ENCODE measurements at regions not wholly inside any gene's neighbourhood (a gene's known extent, or its start where the extent isn't known, plus 50 kb on each side); places are given as distances from the start of the nearest gene placed in this dataset.

- TF ChIP-seq, protein P1, sequence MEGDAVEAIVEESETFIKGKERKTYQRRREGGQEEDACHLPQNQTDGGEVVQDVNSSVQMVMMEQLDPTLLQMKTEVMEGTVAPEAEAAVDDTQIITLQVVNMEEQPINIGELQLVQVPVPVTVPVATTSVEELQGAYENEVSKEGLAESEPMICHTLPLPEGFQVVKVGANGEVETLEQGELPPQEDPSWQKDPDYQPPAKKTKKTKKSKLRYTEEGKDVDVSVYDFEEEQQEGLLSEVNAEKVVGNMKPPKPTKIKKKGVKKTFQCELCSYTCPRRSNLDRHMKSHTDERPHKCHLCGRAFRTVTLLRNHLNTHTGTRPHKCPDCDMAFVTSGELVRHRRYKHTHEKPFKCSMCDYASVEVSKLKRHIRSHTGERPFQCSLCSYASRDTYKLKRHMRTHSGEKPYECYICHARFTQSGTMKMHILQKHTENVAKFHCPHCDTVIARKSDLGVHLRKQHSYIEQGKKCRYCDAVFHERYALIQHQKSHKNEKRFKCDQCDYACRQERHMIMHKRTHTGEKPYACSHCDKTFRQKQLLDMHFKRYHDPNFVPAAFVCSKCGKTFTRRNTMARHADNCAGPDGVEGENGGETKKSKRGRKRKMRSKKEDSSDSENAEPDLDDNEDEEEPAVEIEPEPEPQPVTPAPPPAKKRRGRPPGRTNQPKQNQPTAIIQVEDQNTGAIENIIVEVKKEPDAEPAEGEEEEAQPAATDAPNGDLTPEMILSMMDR (IDR thresholded peaks at IDR 0.05): no peak
- no peak for TF ChIP-seq POLR2AphosphoS5 (IDR thresholded peaks at IDR 0.05)
- TF ChIP-seq POLR2A (IDR thresholded peaks at IDR 0.05): no peak
Measured at GRCh38 chr13:81383444-81383843, 1042.5 kb upstream of the SPRY2 start.
